ENCODE measurements at regions not wholly inside any gene's neighbourhood (a gene's known extent, or its start where the extent isn't known, plus 50 kb on each side); places are given as distances from the start of the nearest gene placed in this dataset.

DNA sequence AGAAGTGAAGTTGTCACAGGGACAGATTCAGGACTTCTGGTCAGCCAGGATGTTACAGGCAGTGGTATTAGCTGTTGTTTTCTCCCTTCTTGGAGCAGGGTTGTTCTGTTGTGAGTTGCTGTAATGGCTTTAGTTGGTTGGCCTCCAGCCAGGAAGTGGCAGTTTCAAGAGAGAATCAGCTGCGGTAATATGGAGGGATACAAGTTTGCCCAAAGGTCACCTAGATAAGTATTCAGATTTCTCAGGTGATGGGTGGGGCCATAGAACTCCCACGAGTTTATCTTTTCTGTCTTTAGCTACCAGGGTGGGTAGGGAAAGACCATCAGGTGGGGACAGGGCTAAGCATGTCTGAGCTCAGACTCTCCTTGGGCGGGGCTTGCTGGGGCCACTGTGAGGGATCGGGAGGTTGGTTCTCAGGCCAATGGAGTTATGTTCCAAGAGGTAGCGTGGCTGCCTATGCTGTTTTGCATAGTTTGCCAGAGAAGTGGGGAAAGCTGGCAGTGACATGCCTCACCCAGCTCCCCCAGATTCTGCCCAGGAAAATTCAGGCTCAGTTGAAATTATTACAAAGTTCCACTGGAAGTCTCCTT is 640.4 kb upstream of the CHAC2 start:
- Mint-ChIP-seq H3K4me3 (no peak overlapping the region), H3K4me1 (peaks cover 10% of the 10 kb centered on the region), H3K9me3 (no peaks in the 10 kb centered on the region), H3K36me3 (ENCODE audit: low read depth) (no peaks in the 10 kb centered on the region), H3K27me3 (ENCODE audit: insufficient read depth, low read depth, poor library complexity) (no peaks in the 10 kb centered on the region), H3K27ac (no peak overlapping the region; the same call in 1 of the 2 replicates)
- Histone ChIP-seq H3K4me3 (no peak overlapping the region), H2AFZ (peak overlapping the region; percentile 64), H3F3A (replicated peaks; ENCODE audit: low read depth) (no peaks in the 10 kb centered on the region), H3K36me3 (ENCODE audit: insufficient read depth) (no peaks in the 10 kb centered on the region), H3K4me2 (no peak overlapping the region), H4K20me1 (replicated peaks; ENCODE audit: insufficient read depth) (no peaks in the 10 kb centered on the region), H3K4me1 (ENCODE audit: insufficient read depth) (peaks cover 11% of the 10 kb centered on the region; the same call in 1 of the 2 replicates), H3K9me2 (ENCODE audit: insufficient read depth) (no peaks in the 10 kb centered on the region; the same call in 1 of the 2 replicates), H3K27ac (ENCODE audit: low read depth) (no peak overlapping the region), H3K27me3 (ENCODE audit: insufficient read depth) (no peaks in the 10 kb centered on the region), H3K79me2 (replicated peaks; ENCODE audit: insufficient read depth) (no peaks in the 10 kb centered on the region)
- ATAC-seq, result no peak
- TF ChIP-seq CTCF (conservative IDR thresholded peaks at IDR 0.05; ENCODE audit: low read depth in 2 of 2), result no peak
- TF ChIP-seq NANOG (IDR thresholded peaks at IDR 0.05; ENCODE audit: borderline replicate concordance), result no peak
- no peak for TF ChIP-seq ZNF114 (CRISPR knock-in tag; IDR thresholded peaks at IDR 0.05)
- no peak for TF ChIP-seq CREB1 (CRISPR knock-in tag; IDR thresholded peaks at IDR 0.05; ENCODE audit: low read depth)
- no peak for TF ChIP-seq STAT1 (IDR thresholded peaks at IDR 0.05; ENCODE audit: unreplicated experiment)
- TF ChIP-seq POLR2AphosphoS5 (IDR thresholded peaks at IDR 0.05; ENCODE audit: low read depth), result no peak
- TF ChIP-seq JUNB (IDR thresholded peaks at IDR 0.05; ENCODE audit: unreplicated experiment), result no peak
- no peak for TF ChIP-seq ETS1 (IDR thresholded peaks at IDR 0.05)
- no peak for TF ChIP-seq EZH2phosphoT487 (IDR thresholded peaks at IDR 0.05; ENCODE audit: unreplicated experiment)
- no peak for DNase-seq (ENCODE audit: low spot score)

DNA sequence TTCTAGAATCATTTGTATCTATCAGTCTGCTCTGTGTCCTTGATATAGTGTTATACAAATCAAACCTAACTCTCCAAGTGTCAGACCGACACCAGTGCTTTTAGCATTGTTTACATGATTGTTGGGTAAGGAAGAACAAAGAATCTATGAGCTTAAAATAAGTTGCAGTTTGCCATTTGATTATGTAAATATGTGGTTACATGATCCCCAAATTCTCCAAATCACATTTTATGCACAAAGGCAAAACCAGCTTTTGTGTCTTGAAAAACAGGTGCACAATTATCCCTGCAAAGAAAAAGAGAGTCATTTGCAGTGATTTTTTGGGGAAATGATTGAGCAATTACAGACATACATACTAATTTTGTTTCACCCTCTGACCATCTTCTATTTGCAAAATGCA is 652.6 kb upstream of the CHAC2 start:
- Mint-ChIP-seq H3K4me3 (no peak overlapping the region), H3K4me1 (peaks cover 43% of the 10 kb centered on the region), H3K27ac (no peak overlapping the region; the same call in 1 of the 2 replicates), H3K36me3 (ENCODE audit: low read depth) (no peaks in the 10 kb centered on the region), H3K27me3 (ENCODE audit: insufficient read depth, low read depth, poor library complexity) (no peaks in the 10 kb centered on the region), H3K9me3 (no peaks in the 10 kb centered on the region)
- Histone ChIP-seq H3K4me1 (ENCODE audit: insufficient read depth) (peaks cover 21% of the 10 kb centered on the region), H3K4me3 (no peak overlapping the region), H3K27me3 (ENCODE audit: insufficient read depth) (no peaks in the 10 kb centered on the region), H3K36me3 (ENCODE audit: insufficient read depth) (no peaks in the 10 kb centered on the region), H3K27ac (ENCODE audit: low read depth) (no peak overlapping the region), H3K9me2 (ENCODE audit: insufficient read depth) (no peaks in the 10 kb centered on the region), H4K20me1 (replicated peaks; ENCODE audit: insufficient read depth) (no peaks in the 10 kb centered on the region), H3K4me2 (no peak overlapping the region), H3K79me2 (replicated peaks; ENCODE audit: insufficient read depth) (no peaks in the 10 kb centered on the region), H2AFZ (no peak overlapping the region), H3F3A (replicated peaks; ENCODE audit: low read depth) (no peaks in the 10 kb centered on the region)
- no peak for ATAC-seq
- TF ChIP-seq CTCF (conservative IDR thresholded peaks at IDR 0.05; ENCODE audit: low read depth in 2 of 2), result no peak
- no peak for TF ChIP-seq ZNF331 (CRISPR knock-in tag; IDR thresholded peaks at IDR 0.05; ENCODE audit: low read depth)
- TF ChIP-seq NANOG (IDR thresholded peaks at IDR 0.05; ENCODE audit: borderline replicate concordance), result no peak
- TF ChIP-seq STAT1 (IDR thresholded peaks at IDR 0.05; ENCODE audit: unreplicated experiment), result no peak
- TF ChIP-seq EZH2 (IDR thresholded peaks at IDR 0.05; ENCODE audit: low read depth, unreplicated experiment), result no peak
- no peak for TF ChIP-seq ETS1 (IDR thresholded peaks at IDR 0.05)
- TF ChIP-seq EZH2phosphoT487 (IDR thresholded peaks at IDR 0.05; ENCODE audit: unreplicated experiment), result no peak
- no peak for DNase-seq (ENCODE audit: low spot score)

Data from GM23338 (cell line).